ENCODE measurements at regions not wholly inside any gene's neighbourhood (a gene's known extent, or its start where the extent isn't known, plus 50 kb on each side); places are given as distances from the start of the nearest gene placed in this dataset.

GRCh38 chr7:46257761-46258448 is 336.8 kb upstream of the IGFBP3 start:
- peak; percentile 96 for DNase-seq
- 63 to 66% methylated on average over 3 of the region's 3 CpGs for whole genome bisulfite sequencing, 2 experiments (ENCODE audit: low coverage in 1 of 2, low lambda C conversion rate in 2 of 2, missing lambda C conversion rate in 2 of 2)
- Histone ChIP-seq H3F3A (ENCODE audit: insufficient read depth) (0 out of 2 replicates have a peak, but pooled peaks cover 18% of the 10 kb centered on the region), H3K9ac (no peak overlapping the region), H3K4me2 (ENCODE audit: unreplicated experiment) (peak overlapping the region; percentile 15), H3K36me3 (ENCODE audit: low read depth) (no peaks in the 10 kb centered on the region), H3K27me3 (replicated peaks; ENCODE audit: insufficient read depth) (no peaks in the 10 kb centered on the region), H3K79me2 (ENCODE audit: insufficient read depth) (no peaks in the 10 kb centered on the region), H3K4me3 (no peak overlapping the region), H3K9me3 (ENCODE audit: low read depth) (no peaks in the 10 kb centered on the region), H3K27ac (peak overlapping the region; percentile 22), H3K4me1 (ENCODE audit: insufficient read depth) (peaks cover 25% of the 10 kb centered on the region), H4K20me1 (ENCODE audit: insufficient read depth) (no peaks in the 10 kb centered on the region), H3K9me2 (ENCODE audit: insufficient read depth) (no peaks in the 10 kb centered on the region), H2AFZ (peak overlapping the region; percentile 57)
- TF ChIP-seq EZH2 (IDR thresholded peaks at IDR 0.05; ENCODE audit: insufficient read depth, poor library complexity, severe bottlenecking): no peak
- TF ChIP-seq EZH2phosphoT487 (IDR thresholded peaks at IDR 0.05; ENCODE audit: insufficient read depth, low read depth): no peak
- in situ Hi-C loops (cut with MboI): no loop called here

- WGBS, 2 experiments (ENCODE audit: low coverage in 1 of 2, low lambda C conversion rate in 2 of 2, missing lambda C conversion rate in 2 of 2): 24 to 27% methylated on average over 8 of the region's 8 CpGs
- H2AFZ ChIP-seq: peak overlapping the region; percentile 57
- in situ Hi-C loops (cut with MboI): no loop called here
- peak; percentile 18 for DNase-seq
- no peaks in the 10 kb centered on the region for H3K27me3 ChIP-seq (replicated peaks; ENCODE audit: insufficient read depth)
- TF ChIP-seq EZH2 (IDR thresholded peaks at IDR 0.05; ENCODE audit: insufficient read depth, poor library complexity, severe bottlenecking) (no peak), EZH2phosphoT487 (IDR thresholded peaks at IDR 0.05; ENCODE audit: insufficient read depth, low read depth) (no peak)
- H3K79me2 ChIP-seq (ENCODE audit: insufficient read depth): no peaks in the 10 kb centered on the region
- peak overlapping the region; percentile 15 for H3K4me2 ChIP-seq (ENCODE audit: unreplicated experiment)
- H3K27ac ChIP-seq: peak overlapping the region; percentile 22
- H4K20me1 ChIP-seq (ENCODE audit: insufficient read depth): no peaks in the 10 kb centered on the region
- H3K4me3 ChIP-seq: no peak overlapping the region
- H3K36me3 ChIP-seq (ENCODE audit: low read depth): no peaks in the 10 kb centered on the region
- H3K9me2 ChIP-seq (ENCODE audit: insufficient read depth): no peaks in the 10 kb centered on the region
- no peaks in the 10 kb centered on the region for H3K9me3 ChIP-seq (ENCODE audit: low read depth)
- H3F3A ChIP-seq (ENCODE audit: insufficient read depth): 0 out of 2 replicates have a peak, but pooled peaks cover 18% of the 10 kb centered on the region
- H3K9ac ChIP-seq: no peak overlapping the region
- H3K4me1 ChIP-seq (ENCODE audit: insufficient read depth): peaks cover 25% of the 10 kb centered on the region
These were observed 336.0 kb upstream of the IGFBP3 start for GRCh38 chr7:46256870-46257661.

DNA sequence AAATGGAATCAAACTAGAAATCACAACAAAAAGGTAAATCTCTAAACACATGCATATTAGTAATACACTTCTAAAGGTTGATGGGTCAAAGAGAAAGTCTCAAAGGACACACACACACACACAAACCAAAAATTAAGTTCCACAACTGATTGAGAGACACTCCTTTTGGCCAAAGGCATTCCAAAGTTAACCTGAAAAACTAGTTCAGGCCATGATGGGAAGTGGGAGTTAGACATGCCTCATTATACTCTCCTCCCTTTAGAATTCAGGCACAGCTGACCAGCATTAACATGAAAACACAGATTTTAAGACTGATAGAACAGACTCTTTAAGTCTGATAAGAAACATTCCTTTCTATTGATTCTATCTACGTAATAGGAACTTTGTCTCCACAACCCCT is 332.4 kb upstream of the IGFBP3 start:
- WGBS, 2 experiments (ENCODE audit: low coverage in 1 of 2, low lambda C conversion rate in 2 of 2, missing lambda C conversion rate in 2 of 2): 89 to 92% methylated on average over 1 of the region's 1 CpG
- Histone ChIP-seq H3K27ac (no peak overlapping the region), H3K36me3 (ENCODE audit: low read depth) (no peaks in the 10 kb centered on the region; the same call in 1 of the 2 replicates), H3K9ac (no peak overlapping the region), H3K4me3 (no peak overlapping the region), H3K4me2 (ENCODE audit: unreplicated experiment) (no peak overlapping the region), H3K79me2 (ENCODE audit: insufficient read depth) (no peaks in the 10 kb centered on the region), H3K9me3 (ENCODE audit: low read depth) (no peaks in the 10 kb centered on the region), H3K27me3 (replicated peaks; ENCODE audit: insufficient read depth) (no peaks in the 10 kb centered on the region), H3K9me2 (ENCODE audit: insufficient read depth) (peaks cover 6% of the 10 kb centered on the region; the same call in 1 of the 2 replicates), H4K20me1 (ENCODE audit: insufficient read depth) (no peaks in the 10 kb centered on the region), H3F3A (ENCODE audit: insufficient read depth) (0 out of 2 replicates have a peak, but pooled peaks cover 18% of the 10 kb centered on the region), H3K4me1 (ENCODE audit: insufficient read depth) (peaks cover 20% of the 10 kb centered on the region), H2AFZ (no peak overlapping the region)
- DNase-seq: no peak
- in situ Hi-C loops (cut with MboI): no loop called here
- TF ChIP-seq EZH2phosphoT487 (IDR thresholded peaks at IDR 0.05; ENCODE audit: insufficient read depth, low read depth) (no peak), EZH2 (IDR thresholded peaks at IDR 0.05; ENCODE audit: insufficient read depth, poor library complexity, severe bottlenecking) (no peak)

GRCh38 chr7:46247664-46248063 is 326.6 kb upstream of the IGFBP3 start:
- TF ChIP-seq EZH2 (IDR thresholded peaks at IDR 0.05; ENCODE audit: insufficient read depth, poor library complexity, severe bottlenecking): no peak
- TF ChIP-seq EZH2phosphoT487 (IDR thresholded peaks at IDR 0.05; ENCODE audit: insufficient read depth, low read depth): no peak
- Histone ChIP-seq H3K9ac (no peak overlapping the region), H3K79me2 (ENCODE audit: insufficient read depth) (no peaks in the 10 kb centered on the region), H3F3A (ENCODE audit: insufficient read depth) (no peaks in the 10 kb centered on the region), H4K20me1 (ENCODE audit: insufficient read depth) (no peaks in the 10 kb centered on the region), H3K27me3 (replicated peaks; ENCODE audit: insufficient read depth) (no peaks in the 10 kb centered on the region), H2AFZ (no peak overlapping the region), H3K4me1 (ENCODE audit: insufficient read depth) (peaks cover 10% of the 10 kb centered on the region), H3K4me3 (no peak overlapping the region), H3K9me2 (ENCODE audit: insufficient read depth) (peaks cover 6% of the 10 kb centered on the region; the same call in 1 of the 2 replicates), H3K27ac (no peak overlapping the region), H3K36me3 (ENCODE audit: low read depth) (no peaks in the 10 kb centered on the region; the same call in 1 of the 2 replicates), H3K4me2 (ENCODE audit: unreplicated experiment) (no peak overlapping the region), H3K9me3 (ENCODE audit: low read depth) (no peaks in the 10 kb centered on the region)
- WGBS, 2 experiments (ENCODE audit: low coverage in 1 of 2, low lambda C conversion rate in 2 of 2, missing lambda C conversion rate in 2 of 2): 86 to 91% methylated on average over 1 of the region's 1 CpG
- in situ Hi-C loops (cut with MboI): no loop called here
- peak; percentile 9 for DNase-seq

Data from GM23248 (cell line).